ENCODE measurements at regions not wholly inside any gene's neighbourhood (a gene's known extent, or its start where the extent isn't known, plus 50 kb on each side); places are given as distances from the start of the nearest gene placed in this dataset.
"Not testable (repeated sequence)": the region's sequence is repeated elsewhere in the genome, so short reads cannot be mapped to it uniquely, and the experiment has no call there.

DNA sequence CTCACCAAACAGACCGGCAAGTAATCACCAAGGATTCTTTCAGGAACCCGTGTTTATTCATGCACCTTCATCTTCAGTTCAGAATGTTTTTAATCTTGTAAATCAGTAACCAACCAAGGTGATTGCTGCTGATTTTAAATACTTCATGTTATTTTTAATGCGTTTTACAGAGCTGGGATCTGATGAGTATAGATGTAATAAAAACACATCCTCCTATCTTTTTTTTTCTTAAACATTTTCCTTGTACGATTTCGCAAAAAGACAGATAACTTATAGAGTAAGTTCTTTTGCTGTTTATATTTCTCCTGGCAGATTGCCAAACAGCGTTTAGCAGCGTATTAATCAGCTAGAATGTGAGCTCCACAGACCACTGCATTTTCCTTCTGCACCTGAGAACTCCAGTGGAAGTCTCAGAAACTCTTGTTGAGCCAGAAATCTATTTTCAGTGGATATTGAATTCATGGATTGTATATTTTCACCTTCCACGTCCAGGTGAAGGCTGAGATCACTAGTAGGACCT, 397.8 kb upstream of the NRP1 start:
- no peak for DNase-seq

- DNase-seq = no peak
These were observed 396.9 kb upstream of the NRP1 start for GRCh38 chr10:33731322-33731721.

DNA sequence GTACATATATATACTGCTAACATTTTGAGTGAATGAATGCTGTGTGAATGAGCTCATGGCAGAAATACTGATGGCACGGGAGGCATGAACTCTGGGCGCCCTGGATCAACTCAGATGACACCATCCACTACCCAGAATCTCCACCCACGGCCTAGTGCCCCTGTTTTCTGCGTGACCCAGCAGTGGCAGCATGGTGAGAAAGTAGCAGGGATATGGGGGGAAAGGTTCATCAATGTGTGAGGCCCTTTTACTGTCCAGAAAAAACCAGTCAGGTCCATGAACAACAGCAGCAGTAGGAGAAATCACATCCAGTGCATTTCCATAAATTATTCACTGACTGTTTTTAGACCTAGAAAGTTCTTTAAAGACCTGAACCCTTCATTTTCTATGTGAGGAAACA, 391.0 kb upstream of the NRP1 start:
- DNase-seq = no peak

- no peak for DNase-seq
These were observed 388.7 kb upstream of the NRP1 start for GRCh38 chr10:33723181-33723580.

DNA sequence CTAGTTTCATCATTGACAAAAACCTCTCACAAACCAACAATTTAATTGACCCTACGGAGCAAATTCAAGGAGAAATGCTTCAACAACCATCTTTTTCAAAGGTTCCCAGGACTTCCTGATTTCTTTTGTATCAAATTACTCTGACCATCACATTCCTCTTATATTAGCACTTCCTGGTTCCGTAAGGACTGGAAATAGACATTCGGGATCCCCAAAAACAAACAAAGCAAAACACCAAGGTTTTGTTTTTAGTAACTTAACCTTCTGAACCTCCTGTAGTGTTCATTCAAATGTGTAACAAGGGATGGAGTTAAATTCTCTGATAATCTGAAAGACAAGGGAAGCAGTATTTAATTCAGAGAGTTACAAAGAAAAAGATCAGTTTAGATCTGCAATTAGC, 387.6 kb upstream of the NRP1 start:
- DNase-seq = no peak

- DNase-seq = no peak
These were observed 387.0 kb upstream of the NRP1 start for GRCh38 chr10:33721509-33721908.

DNA sequence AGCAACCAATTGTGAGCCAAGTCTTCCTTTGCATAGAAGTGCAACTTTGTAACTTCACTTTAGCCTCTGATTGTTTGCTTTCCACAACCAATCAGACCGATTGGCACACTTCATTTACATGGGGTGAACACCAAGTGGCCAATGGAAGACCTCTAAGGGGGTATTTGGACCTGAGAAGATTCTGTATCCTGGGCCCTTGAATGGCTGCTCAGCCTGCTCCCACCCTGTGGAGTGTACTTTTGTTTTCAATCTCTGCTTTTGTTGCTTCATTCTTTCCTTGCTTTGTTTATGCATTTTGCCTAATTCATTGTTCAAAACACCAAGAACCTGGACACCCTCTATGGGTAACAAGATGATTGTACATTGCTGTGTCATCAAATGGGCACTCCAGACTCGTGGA, 385.7 kb upstream of the NRP1 start:
- no peak for DNase-seq

DNA sequence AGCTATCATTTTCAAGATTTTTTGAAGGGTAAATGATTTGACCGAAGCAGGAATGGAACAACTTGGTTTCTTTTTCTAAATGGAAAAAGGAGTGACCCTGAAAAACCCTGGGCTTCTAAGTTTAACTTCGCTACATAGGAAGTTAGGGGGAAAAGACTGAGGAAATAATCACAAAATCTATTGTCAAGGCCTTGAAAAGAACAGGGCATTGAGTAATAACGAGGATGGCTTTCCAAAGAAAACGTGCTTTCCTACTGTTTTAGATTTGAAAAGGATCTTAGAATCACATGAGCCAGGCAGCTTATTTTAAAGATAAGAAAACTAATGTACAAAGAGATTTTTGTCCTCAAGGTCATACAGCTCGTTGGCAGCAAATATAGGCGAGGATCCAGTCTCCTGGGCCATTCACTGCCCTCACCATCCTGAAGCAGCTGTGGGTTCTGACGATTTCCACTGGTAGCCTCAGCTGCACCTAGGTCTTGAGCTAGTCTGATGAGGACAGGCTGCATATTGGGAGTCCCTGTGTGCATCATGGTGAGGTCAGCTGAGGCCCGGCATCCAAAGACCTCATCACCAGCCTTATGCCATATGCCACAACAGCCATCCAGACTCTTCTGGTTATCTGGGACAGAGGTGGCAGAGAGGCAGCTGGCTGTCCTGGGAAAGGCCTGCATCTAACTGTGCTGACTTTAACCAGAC, 384.7 kb upstream of the NRP1 start:
- DNase-seq = no peak

DNA sequence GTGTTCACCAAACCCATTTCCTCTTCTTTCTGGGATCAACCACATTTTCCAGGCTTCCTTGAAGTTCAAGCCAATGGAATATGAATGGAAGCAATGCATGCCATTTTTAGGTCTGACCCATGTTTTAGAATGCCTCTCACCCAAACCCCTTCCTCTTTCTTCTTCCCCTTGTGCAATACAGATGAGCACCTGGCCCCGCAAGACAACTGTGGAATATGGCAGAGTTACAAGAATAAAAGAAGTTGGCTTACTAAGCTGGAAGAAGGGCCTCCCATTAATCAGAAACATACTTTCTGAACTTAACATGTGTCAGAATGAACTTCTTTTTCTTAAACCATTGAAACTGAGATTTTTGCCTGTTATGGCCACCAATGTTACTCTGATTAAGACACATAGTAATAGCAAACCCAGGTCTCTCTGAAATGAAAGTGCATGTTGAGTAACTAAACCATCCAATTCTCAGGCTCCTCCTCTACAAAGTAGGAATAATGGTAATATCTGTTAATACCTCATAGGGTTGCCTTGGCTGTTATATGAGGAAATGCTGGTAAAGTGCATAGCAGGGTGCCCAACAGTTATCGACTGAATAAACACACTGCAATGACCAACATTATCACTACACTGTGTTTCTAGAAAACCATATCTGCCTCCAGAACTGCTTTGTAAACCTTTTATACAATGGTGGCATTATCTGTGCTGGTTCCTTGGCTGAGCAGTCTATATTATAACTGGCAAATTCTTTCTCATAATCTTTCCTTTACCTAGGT, 382.2 kb upstream of the NRP1 start:
- no peak for DNase-seq

DNA sequence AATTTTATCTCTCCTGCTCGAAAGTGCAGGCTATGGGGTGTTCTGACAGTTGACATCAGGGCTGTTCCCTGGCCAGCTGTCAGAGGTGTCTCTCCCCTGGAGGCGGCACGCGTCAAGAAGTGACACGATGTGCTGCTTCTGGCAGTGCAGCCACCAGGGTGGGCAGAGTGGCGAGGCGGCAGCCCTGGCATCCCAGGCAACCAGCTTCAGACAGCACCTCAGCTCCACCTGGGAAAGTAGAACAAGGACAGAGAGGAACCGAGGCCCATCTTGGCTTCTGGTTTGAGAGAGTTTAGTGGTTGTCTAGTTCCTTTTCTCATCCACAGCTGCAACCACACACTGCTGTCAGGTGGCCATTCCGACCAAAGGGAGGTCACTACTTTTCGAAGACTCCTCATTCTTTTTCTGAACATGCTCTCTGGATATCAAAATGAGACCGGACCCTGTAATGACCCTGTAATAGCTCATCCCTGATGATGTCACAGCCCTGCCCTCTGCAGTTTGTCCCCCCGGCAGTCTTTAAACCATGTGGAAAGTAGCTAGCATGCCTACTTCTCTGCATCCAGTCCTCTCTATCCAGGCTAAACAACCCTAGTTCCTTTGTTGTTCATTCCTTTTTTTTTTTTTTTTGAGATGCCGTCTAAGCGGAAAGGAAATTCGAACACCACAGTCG, 381.0 kb upstream of the NRP1 start:
- no peak for DNase-seq

DNA sequence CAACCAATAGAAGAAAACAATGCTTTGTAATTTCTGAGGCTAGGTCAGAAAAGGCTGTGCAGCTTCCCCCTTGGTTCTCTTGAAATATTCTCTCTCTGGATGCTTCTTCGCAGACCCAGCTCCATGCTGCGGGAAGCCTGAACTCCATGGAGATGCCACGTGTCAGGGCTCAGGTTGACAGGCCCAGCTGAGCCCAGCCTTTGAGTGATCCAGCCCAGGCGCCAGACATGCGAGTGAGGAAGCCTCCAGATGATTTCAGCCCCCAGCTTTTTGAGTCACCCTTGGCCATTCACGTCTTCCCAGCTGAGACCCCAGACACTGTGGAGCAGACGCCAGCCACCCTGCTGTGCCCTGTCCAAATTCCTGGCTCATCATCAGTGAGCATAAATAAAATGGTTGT, 378.4 kb upstream of the NRP1 start:
- no peak for DNase-seq

- DNase-seq = no peak
These were observed 375.5 kb upstream of the NRP1 start for GRCh38 chr10:33710006-33710405.

DNA sequence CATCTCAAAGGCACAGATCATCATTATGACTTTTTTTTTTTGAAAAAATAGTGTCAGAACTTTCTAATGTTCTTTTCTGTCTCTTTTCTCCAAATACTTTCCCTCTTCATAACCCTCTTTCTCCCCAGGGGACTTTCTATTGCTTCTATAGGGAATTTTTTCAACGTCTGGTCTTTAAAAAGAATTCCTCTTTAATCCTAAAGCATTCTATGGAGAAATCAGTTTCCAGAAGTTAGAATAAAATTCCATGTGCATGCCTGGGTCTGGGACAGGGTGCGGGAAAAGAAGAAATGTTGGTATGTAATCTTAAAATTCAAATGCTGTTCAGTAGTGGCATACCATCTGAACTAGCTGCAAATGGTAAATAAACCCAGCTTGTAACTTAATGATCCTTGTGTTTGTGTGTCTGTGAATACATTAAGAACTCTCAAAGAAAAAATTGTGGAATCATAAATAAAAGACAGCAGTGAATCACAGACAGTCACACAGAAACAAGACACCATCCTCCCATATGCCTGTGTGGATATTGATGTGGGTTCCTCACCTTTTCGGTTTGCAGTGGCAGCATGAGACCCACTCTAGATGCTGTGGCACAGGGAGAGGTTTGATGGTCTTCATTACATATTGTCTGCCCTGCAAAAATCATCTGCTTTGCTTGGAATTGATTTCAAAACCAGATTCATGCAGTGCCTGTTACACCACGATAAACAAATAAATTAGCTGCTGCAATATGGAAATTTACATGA, 374.7 kb upstream of the NRP1 start:
- no peak for DNase-seq

DNA sequence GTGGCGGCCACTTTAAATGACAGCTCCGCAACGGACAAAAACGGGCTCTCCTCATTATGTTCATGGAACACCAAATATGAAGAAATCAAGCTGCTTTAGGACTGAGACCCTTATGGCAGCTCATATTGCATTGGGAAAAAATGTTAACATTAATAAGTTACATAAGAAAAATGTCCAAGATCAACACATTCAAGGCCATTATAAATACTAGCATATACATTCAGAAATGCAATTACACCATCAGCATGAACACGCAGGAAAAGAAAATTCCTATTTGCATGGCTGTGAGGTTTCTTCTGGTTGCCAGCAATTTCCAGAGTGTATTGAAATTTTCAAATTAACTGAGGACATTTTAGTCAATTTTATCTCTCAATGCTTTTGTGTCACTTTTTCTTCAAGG, 374.1 kb upstream of the NRP1 start:
- DNase-seq = no peak

GRCh38 chr10:33706746-33707145, 372.3 kb upstream of the NRP1 start:
- no peak for DNase-seq

DNA sequence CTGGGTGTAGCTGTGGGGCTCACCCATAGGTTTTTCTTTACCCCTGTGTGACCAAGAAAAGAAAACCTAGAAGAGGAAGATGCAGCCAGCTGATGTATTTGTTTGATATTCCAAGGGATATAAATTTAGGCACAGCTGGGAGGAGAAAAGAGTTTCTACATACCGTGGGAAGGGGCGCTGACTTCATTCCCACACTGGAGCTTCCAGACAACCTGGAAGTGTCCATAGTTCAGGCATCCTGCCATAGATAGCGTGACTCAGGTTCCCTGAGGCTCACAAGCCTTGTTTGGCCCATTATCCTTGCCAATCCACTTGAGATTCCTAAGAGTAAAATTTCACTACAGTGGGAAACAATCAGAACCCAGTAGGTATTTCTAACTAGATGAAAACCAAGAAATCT, 371.7 kb upstream of the NRP1 start:
- no peak for DNase-seq

DNA sequence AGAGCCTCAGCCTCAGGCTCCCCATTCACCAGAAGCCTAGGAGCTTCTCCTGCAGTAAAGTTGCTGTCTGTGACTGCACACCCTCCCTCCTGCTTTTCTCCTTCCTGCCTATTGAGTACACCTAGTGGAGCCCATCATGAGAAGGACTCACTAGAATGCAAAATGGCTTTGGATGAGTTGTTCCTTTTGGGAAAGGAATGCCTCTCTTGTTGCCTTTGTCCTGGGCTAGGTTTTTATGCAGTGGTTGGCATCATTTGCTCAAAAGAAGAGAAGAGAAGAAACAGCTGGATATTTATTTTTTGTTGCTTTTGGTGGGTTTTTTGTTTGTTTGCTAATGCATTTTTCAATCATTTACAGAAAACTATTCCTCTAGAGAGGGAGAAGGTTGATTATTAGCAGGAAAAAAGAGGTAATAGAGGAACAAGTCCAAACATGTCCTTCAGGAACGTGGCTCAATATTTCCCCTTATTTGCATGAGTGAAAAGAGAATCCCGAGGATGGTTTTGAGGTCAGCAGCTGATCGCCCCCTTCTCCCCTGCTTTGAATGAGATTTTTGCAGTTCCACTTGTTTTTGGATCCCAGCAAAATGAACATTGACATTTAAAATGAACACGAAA, 369.9 kb upstream of the NRP1 start:
- no peak for DNase-seq

DNA sequence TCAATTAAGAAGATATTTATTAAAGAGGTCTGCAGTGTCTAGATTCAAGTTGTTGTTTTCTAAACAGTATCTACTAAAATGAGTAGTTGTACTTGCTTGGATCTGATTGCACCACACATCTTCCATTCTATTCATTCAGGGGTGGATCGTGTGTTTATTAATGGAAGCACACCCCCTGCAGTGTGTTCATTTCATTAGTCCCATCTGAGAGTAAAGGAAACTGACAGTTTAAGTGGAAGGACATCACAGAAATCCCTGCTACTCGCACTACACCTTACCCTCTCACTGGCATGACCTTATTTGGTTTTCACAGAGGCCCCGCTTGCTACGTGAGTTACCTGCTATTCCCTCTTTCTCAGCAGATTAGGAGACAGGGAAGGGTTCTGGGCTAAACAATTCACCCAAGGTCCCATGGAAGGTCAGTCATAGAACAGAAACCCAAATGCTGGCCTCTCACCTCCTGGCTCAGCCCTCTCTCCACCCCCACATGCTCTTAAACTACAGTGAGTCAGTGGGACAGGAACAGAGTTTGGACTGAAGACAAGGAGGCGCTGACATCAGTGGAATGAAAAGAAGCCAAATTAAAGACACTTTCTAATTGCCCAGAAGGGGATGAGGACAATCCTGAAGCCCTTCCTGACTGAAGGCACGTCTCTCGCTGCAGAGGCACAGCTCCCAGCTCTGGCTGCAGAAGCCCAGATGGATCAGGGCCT, 369.2 kb upstream of the NRP1 start:
- DNase-seq = no peak

- DNase-seq = no peak
These were observed 363.6 kb upstream of the NRP1 start for GRCh38 chr10:33698033-33698432.

- DNase-seq = no peak
These were observed 362.5 kb upstream of the NRP1 start for GRCh38 chr10:33697016-33697415.

- no peak for DNase-seq
These were observed 361.1 kb upstream of the NRP1 start for GRCh38 chr10:33695536-33695935.

GRCh38 chr10:33690536-33690935, 356.1 kb upstream of the NRP1 start:
- DNase-seq = not testable (repeated sequence)
